Fibroblast of villous mesenchyme (primary cell): ENCODE measurements at regions not wholly inside any gene's neighbourhood (a gene's known extent, or its start where the extent isn't known, plus 50 kb on each side); places are given as distances from the start of the nearest gene placed in this dataset.
A peak's percentile ranks its signal among the peaks of the same experiment; 100 is the strongest.

Source experiments
- DNase-seq: peaks from one replicate; pipeline ENCODE4 v3.0.0-alpha.2; 2010; ENCODE audit warnings: low read depth
- H3K4me3 ChIP-seq: 2 replicates; pipeline ENCODE4 v1.5.1; 2011; ENCODE audit warnings: low read depth, mild to moderate bottlenecking, low read length
- TF ChIP-seq, protein P1 (sequence below): IDR thresholded peaks from 2 replicates; pipeline ENCODE4 v1.5.1; 2012; ENCODE audit warnings: low read depth, mild to moderate bottlenecking, low read length; ENCODE audit not compliant: insufficient read depth

DNA sequence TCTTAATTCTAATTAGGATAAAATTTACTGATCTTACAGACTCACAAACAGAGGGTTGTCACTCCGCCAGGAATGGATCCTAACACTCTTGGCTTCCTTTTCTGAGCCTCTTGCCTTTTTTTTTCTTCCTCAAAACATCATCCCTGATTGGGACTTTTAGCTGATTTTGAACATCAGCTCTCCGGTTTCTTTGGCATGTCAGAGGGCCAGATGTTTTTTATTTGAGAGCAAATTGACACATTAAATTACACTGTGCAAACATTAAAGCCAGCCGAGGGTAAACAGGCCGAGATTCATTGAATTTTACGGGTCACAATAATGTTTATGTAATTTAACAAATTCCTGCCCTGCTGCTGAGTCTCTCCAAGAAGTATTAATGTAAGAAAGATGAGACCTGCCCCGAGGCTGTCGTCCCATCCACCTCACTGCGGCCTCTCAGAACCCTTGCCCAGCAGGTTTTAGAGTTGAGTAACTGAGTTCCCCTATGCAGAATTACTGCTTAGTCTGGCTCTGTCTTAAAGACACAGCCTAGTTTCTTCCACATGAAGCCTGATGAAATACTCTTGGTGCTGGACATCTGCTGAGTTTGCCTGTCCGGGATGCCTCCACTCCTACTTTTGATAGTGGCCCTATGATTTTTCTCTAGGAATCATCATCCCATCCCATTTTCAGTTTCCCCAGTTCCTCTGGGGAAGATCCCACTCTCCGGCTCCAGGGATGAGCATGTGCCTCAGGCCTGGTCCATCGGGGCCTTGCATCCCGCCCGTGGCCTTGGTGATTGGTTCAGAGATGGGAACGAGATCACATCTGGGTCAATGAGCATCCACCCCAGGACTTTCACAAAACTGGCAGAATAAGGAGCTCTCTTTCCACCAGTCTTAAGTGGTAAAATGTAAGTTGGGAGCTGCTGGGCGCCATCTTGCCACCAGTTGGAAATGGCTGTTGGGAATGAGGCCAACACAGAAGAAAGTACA is 226.6 kb upstream of the TLE3 start:
- TF ChIP-seq, protein P1, sequence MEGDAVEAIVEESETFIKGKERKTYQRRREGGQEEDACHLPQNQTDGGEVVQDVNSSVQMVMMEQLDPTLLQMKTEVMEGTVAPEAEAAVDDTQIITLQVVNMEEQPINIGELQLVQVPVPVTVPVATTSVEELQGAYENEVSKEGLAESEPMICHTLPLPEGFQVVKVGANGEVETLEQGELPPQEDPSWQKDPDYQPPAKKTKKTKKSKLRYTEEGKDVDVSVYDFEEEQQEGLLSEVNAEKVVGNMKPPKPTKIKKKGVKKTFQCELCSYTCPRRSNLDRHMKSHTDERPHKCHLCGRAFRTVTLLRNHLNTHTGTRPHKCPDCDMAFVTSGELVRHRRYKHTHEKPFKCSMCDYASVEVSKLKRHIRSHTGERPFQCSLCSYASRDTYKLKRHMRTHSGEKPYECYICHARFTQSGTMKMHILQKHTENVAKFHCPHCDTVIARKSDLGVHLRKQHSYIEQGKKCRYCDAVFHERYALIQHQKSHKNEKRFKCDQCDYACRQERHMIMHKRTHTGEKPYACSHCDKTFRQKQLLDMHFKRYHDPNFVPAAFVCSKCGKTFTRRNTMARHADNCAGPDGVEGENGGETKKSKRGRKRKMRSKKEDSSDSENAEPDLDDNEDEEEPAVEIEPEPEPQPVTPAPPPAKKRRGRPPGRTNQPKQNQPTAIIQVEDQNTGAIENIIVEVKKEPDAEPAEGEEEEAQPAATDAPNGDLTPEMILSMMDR: no peak
- H3K4me3 ChIP-seq: no peak overlapping the region
- DNase-seq: peak; percentile 90

DNA sequence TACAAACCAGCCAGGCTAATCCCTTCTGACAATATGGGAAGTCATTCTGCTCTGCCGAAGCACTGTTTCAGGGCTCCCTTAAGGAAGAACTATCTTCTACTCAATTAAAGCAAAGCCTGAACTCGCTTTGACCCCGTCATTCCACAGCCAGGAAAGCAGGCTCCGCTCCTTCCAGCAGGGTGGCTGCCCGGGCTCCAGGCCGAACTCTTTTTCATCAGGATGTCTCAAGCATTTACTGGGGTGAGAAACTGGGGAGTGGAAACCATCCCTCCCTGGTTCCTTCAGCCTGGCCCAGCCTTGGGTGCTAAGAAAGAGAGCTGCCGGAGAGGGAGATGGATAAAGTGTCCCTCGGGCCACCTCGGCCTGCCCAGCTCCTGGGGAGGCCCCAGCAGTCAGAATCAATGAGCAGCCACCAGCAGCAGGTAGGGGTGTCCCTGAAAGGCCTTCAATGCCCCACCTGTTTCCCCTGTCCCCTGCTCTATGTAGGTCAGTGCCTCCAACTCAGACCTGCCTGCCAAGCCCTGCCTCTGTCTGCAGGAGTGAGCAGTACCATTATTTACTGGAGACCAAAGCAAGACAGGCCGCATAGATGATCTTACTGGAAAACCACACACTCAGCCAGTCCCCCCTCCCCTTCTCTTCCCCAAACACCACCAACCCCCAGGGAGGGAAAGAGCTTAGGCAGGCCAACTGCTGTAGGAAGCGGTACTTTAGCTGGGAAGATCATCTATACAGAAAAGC is 225.6 kb upstream of the TLE3 start:
- DNase-seq: peak; percentile 67
- no peak overlapping the region for H3K4me3 ChIP-seq
- TF ChIP-seq, protein P1: peak; percentile 3

DNA sequence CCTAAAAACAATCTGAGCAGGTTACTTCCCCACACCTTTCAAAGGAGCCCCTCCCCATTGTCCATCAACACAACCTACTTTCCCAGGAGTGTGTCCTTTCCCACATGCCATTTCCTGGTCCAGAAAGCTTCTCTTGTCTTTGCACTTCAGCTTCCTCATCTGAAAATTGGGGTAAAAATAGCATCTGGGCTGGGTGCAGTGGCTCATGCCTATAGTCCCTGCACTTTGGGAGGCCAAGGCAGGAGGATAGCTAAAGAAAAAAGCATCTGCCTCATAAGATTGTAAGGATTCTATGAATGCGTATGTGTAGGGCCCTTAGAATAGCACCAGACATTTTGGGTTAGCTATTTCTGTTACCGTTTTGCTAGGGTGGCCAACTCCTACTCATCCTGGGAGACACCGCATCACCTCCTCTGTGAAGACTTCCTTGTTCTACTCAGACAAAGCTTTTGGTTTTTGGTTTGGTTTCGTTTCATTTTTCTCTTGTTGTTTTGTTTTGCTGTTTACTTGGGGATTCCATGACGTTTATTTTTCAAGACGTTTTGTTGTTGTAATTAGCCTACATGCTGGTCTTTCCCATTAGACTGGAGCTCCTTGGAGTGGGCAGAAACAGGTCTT is 224.4 kb upstream of the TLE3 start:
- TF ChIP-seq, protein P1: no peak
- no peak for DNase-seq
- no peak overlapping the region for H3K4me3 ChIP-seq

DNA sequence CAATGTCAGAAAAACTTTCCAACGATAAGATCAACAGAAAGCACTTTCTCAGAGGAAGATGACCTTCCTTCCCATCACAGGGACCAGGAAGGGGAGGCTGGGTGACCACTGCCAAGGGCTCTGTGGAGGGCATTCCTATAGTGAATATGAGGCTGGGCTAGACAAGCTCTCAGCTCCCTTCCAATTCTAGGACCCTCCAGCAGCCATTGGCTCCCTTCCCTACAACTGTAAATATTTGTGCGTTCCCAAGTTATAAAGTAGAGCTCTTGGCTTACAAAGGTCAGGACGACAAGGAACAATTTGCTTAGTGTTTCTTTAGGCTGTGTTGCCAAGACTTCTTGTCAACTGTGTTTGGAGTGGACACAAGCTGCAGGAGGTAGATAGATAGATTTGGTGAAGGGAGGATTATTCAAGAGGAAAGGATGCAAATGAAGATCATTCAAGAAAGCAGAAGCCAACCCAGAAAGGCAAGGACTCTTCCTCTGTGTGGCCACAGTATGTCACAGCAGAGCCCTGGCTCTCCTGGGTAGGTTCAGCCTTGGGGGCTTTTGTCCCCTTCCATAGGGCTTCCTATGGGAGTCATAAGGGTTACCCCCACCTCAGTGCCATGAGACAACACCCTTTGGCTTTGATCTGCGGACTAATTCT is 223.6 kb upstream of the TLE3 start:
- no peak overlapping the region for H3K4me3 ChIP-seq
- peak; percentile 23 for DNase-seq
- TF ChIP-seq, protein P1: no peak

DNA sequence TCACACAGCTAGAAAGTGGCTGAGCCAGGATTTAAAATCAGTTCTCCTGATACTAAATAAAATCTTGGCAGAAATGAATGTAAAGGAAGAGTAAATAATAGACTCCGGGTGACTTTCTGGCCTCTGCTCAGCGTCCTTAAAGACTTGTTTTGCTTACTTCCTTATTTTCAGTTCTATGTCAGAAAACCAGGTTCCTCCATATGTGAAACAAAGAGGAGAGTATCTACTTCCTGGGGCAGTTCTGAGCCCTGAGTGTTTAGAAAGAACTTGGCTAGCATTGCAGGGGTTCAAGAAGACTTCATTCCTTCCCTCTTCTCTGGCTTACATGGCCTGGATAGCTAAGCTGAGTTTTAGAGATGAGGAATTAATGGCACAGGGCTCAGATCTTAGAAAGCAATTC is 222.8 kb upstream of the TLE3 start:
- TF ChIP-seq, protein P1: no peak
- no peak overlapping the region for H3K4me3 ChIP-seq
- peak; percentile 22 for DNase-seq

DNA sequence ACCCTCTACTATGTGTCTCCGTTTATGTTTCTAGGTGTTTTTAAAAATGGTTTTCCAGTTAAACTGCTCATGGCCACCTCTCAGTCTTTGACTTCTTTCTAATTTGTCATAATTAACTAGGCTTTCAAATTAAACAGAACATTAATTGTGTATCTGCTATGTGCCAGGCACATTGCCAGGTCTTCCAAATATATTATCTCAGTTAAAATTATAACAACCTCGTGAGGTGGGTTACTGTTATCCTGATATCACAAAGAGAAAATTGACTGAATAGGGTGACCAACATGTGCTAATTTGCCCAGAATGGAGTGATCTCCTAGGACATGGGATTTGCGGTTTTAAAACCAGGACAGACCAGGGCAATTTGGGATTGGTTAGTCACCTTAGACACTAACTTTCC is 222.4 kb upstream of the TLE3 start:
- no peak overlapping the region for H3K4me3 ChIP-seq
- TF ChIP-seq, protein P1: no peak
- DNase-seq: no peak
